ENCODE measurements at regions not wholly inside any gene's neighbourhood (a gene's known extent, or its start where the extent isn't known, plus 50 kb on each side); places are given as distances from the start of the nearest gene placed in this dataset.

- H3K27ac ChIP-seq (ENCODE audit: low read length) = no peak overlapping the region
- TF ChIP-seq MXI1 (conservative IDR thresholded peaks at IDR 0.05; ENCODE audit: poor library complexity, severe bottlenecking) = no peak
- TF ChIP-seq POLR2AphosphoS5 (IDR thresholded peaks at IDR 0.05) = peak; percentile 94
- H3K4me3 ChIP-seq (ENCODE audit: low read length) = no peak overlapping the region
Measured at GRCh38 chr12:25743679-25744215, 190.7 kb upstream of the LMNTD1 start.

GRCh38 chr12:25744313-25744712 is 191.2 kb upstream of the LMNTD1 start:
- no peak overlapping the region for H3K4me3 ChIP-seq (ENCODE audit: low read length)
- no peaks in the 10 kb centered on the region for H3K27me3 ChIP-seq (ENCODE audit: insufficient read depth, low read depth, low read length)
- no peaks in the 10 kb centered on the region for H4K20me1 ChIP-seq (ENCODE audit: insufficient read depth)
- H2AFZ ChIP-seq (ENCODE audit: low read depth, low read length) = no peak overlapping the region
- no peaks in the 10 kb centered on the region for H3K36me3 ChIP-seq (ENCODE audit: insufficient read depth, low read length)
- peaks cover 3% of the 10 kb centered on the region for H3F3A ChIP-seq (ENCODE audit: insufficient read depth, low read length, poor library complexity, severe bottlenecking)
- no peaks in the 10 kb centered on the region for H3K79me2 ChIP-seq (replicated peaks; ENCODE audit: insufficient read depth, low read length)
- H3K9me2 ChIP-seq (ENCODE audit: insufficient read depth, low read length) = no peaks in the 10 kb centered on the region
- H3K4me2 ChIP-seq (ENCODE audit: low read length) = no peak overlapping the region
- H3K27ac ChIP-seq (ENCODE audit: low read length) = no peak overlapping the region
- H3K9ac ChIP-seq (ENCODE audit: low read length) = no peak overlapping the region
- TF ChIP-seq POLR2AphosphoS5 (IDR thresholded peaks at IDR 0.05) (no peak), TAF1 (IDR thresholded peaks at IDR 0.05; ENCODE audit: low read depth) (no peak), CTCF (IDR thresholded peaks at IDR 0.05; ENCODE audit: poor library complexity, severe bottlenecking) (no peak), EP300 (conservative IDR thresholded peaks at IDR 0.05; ENCODE audit: poor library complexity, severe bottlenecking) (no peak), SMC3 (conservative IDR thresholded peaks at IDR 0.05; ENCODE audit: poor library complexity) (no peak), RAD21 (conservative IDR thresholded peaks at IDR 0.05) (no peak), REST (IDR thresholded peaks at IDR 0.05; ENCODE audit: borderline replicate concordance) (no peak), MXI1 (conservative IDR thresholded peaks at IDR 0.05; ENCODE audit: poor library complexity, severe bottlenecking) (no peak)
- H3K9me3 ChIP-seq (ENCODE audit: low read length) = no peaks in the 10 kb centered on the region

More at GRCh38 chr12:25743679-25744215, 190.7 kb upstream of the LMNTD1 start:
- H3K36me3 ChIP-seq (ENCODE audit: insufficient read depth, low read length) = no peaks in the 10 kb centered on the region
- H3K9ac ChIP-seq (ENCODE audit: low read length) = no peak overlapping the region
- H4K20me1 ChIP-seq (ENCODE audit: insufficient read depth) = no peaks in the 10 kb centered on the region
- no peaks in the 10 kb centered on the region for H3K9me3 ChIP-seq (ENCODE audit: low read length)
- H3K27me3 ChIP-seq (ENCODE audit: insufficient read depth, low read depth, low read length) = no peaks in the 10 kb centered on the region
- no peaks in the 10 kb centered on the region for H3K79me2 ChIP-seq (replicated peaks; ENCODE audit: insufficient read depth, low read length)
- H2AFZ ChIP-seq (ENCODE audit: low read depth, low read length) = no peak overlapping the region
- H3K4me2 ChIP-seq (ENCODE audit: low read length) = no peak overlapping the region
- H3F3A ChIP-seq (ENCODE audit: insufficient read depth, low read length, poor library complexity, severe bottlenecking) = peaks cover 3% of the 10 kb centered on the region
- no peaks in the 10 kb centered on the region for H3K9me2 ChIP-seq (ENCODE audit: insufficient read depth, low read length)

GRCh38 chr12:25745281-25745680 is 192.2 kb upstream of the LMNTD1 start:
- peaks cover 3% of the 10 kb centered on the region for H3F3A ChIP-seq (ENCODE audit: insufficient read depth, low read length, poor library complexity, severe bottlenecking)
- no peak overlapping the region for H3K27ac ChIP-seq (ENCODE audit: low read length)
- no peaks in the 10 kb centered on the region for H3K9me3 ChIP-seq (ENCODE audit: low read length)
- TF ChIP-seq POLR2AphosphoS5 (IDR thresholded peaks at IDR 0.05) (no peak), EZH2 (IDR thresholded peaks at IDR 0.05; ENCODE audit: borderline replicate concordance, insufficient read depth, low read length, poor library complexity, severe bottlenecking) (no peak), TAF1 (IDR thresholded peaks at IDR 0.05; ENCODE audit: low read depth) (no peak), CTCF (IDR thresholded peaks at IDR 0.05; ENCODE audit: poor library complexity, severe bottlenecking) (no peak), SMC3 (conservative IDR thresholded peaks at IDR 0.05; ENCODE audit: poor library complexity) (no peak), EP300 (conservative IDR thresholded peaks at IDR 0.05; ENCODE audit: poor library complexity, severe bottlenecking) (no peak), REST (IDR thresholded peaks at IDR 0.05; ENCODE audit: borderline replicate concordance) (no peak), MXI1 (conservative IDR thresholded peaks at IDR 0.05; ENCODE audit: poor library complexity, severe bottlenecking) (no peak)
- no peaks in the 10 kb centered on the region for H3K36me3 ChIP-seq (ENCODE audit: insufficient read depth, low read length)
- no peaks in the 10 kb centered on the region for H3K27me3 ChIP-seq (ENCODE audit: insufficient read depth, low read depth, low read length)
- no peak overlapping the region for H2AFZ ChIP-seq (ENCODE audit: low read depth, low read length)
- no peaks in the 10 kb centered on the region for H3K79me2 ChIP-seq (replicated peaks; ENCODE audit: insufficient read depth, low read length)
- H4K20me1 ChIP-seq (ENCODE audit: insufficient read depth) = no peaks in the 10 kb centered on the region
- no peak overlapping the region for H3K9ac ChIP-seq (ENCODE audit: low read length)
- H3K4me2 ChIP-seq (ENCODE audit: low read length) = no peak overlapping the region
- no peak overlapping the region for H3K4me3 ChIP-seq (ENCODE audit: low read length)
- no peaks in the 10 kb centered on the region for H3K9me2 ChIP-seq (ENCODE audit: insufficient read depth, low read length)

All from neural cell (in vitro differentiated cells).